ENCODE measurements at regions not wholly inside any gene's neighbourhood (a gene's known extent, or its start where the extent isn't known, plus 50 kb on each side); places are given as distances from the start of the nearest gene placed in this dataset.

- H3K4me3 ChIP-seq = no peak overlapping the region
- TF ChIP-seq CTCF (IDR thresholded peaks at IDR 0.05 in 8 of 11, conservative IDR thresholded peaks at IDR 0.05 in 3 of 11) = no peak
- intact Hi-C loops (cut with DNase I; ENCODE audit: low total_unique reads) = no loop called here
- no peaks in the 10 kb centered on the region for H3K36me3 ChIP-seq
- no peak for DNase-seq
- no peak overlapping the region for H3K27ac ChIP-seq
- H3K27me3 ChIP-seq (replicated peaks in 1 of 7) = no peaks in the 10 kb centered on the region
- no peaks in the 10 kb centered on the region for H3K9me3 ChIP-seq
- H3K4me1 ChIP-seq = no peaks in the 10 kb centered on the region
- WGBS, 5 donors = 54 to 76% (median 72%) methylated on average over 3 of the region's 3 CpGs
Measured at GRCh38 chr10:61543831-61544230, 90.7 kb upstream of the TMEM26 start.

GRCh38 chr10:61542596-61542995 lies 89.4 kb upstream of the TMEM26 start:
- Histone ChIP-seq H3K4me1 (no peaks in the 10 kb centered on the region), H3K4me3 (no peak overlapping the region), H3K9me3 (no peaks in the 10 kb centered on the region), H3K27ac (no peak overlapping the region), H3K27me3 (replicated peaks in 1 of 7) (no peaks in the 10 kb centered on the region), H3K36me3 (no peaks in the 10 kb centered on the region)
- DNase-seq = no peak
- intact Hi-C loops (cut with DNase I; ENCODE audit: low total_unique reads) = no loop called here
- TF ChIP-seq POLR2AphosphoS5 (IDR thresholded peaks at IDR 0.05) = no peak
- no peak for TF ChIP-seq CTCF (IDR thresholded peaks at IDR 0.05 in 8 of 11, conservative IDR thresholded peaks at IDR 0.05 in 3 of 11)
- TF ChIP-seq POLR2A (IDR thresholded peaks at IDR 0.05) = no peak

- H3K4me1 ChIP-seq = no peaks in the 10 kb centered on the region
- no peaks in the 10 kb centered on the region for H3K9me3 ChIP-seq
- 72 to 95% (median 80%) methylated on average over 1 of the region's 1 CpG for WGBS, 5 donors
- TF ChIP-seq POLR2AphosphoS5 (IDR thresholded peaks at IDR 0.05) (no peak), POLR2A (IDR thresholded peaks at IDR 0.05) (no peak), CTCF (IDR thresholded peaks at IDR 0.05 in 8 of 11, conservative IDR thresholded peaks at IDR 0.05 in 3 of 11) (no peak)
- no peak overlapping the region for H3K4me3 ChIP-seq
- no peak for DNase-seq
- intact Hi-C loops (cut with DNase I; ENCODE audit: low total_unique reads) = no loop called here
- no peak overlapping the region for H3K27ac ChIP-seq
- no peaks in the 10 kb centered on the region for H3K27me3 ChIP-seq (replicated peaks in 1 of 7)
- H3K36me3 ChIP-seq = no peaks in the 10 kb centered on the region
Measured at GRCh38 chr10:61541960-61542359, 88.8 kb upstream of the TMEM26 start.

GRCh38 chr10:61539876-61540275 lies 86.7 kb upstream of the TMEM26 start:
- no peak overlapping the region for H3K4me3 ChIP-seq
- TF ChIP-seq CTCF (IDR thresholded peaks at IDR 0.05 in 8 of 11, conservative IDR thresholded peaks at IDR 0.05 in 3 of 11) = no peak
- TF ChIP-seq POLR2A (IDR thresholded peaks at IDR 0.05) = no peak
- no peak for TF ChIP-seq POLR2AphosphoS5 (IDR thresholded peaks at IDR 0.05)
- DNase-seq = no peak
- 89 to 96% (median 91%) methylated on average over 8 of the region's 8 CpGs for WGBS, 5 donors
- H3K9me3 ChIP-seq = no peaks in the 10 kb centered on the region
- no peaks in the 10 kb centered on the region for H3K27me3 ChIP-seq (replicated peaks in 1 of 7)
- no peaks in the 10 kb centered on the region for H3K36me3 ChIP-seq
- intact Hi-C loops (cut with DNase I; ENCODE audit: low total_unique reads) = no loop called here
- H3K4me1 ChIP-seq = no peaks in the 10 kb centered on the region
- H3K27ac ChIP-seq = no peak overlapping the region

Measured in spleen (tissue), 11 donors.